ENCODE measurements at regions not wholly inside any gene's neighbourhood (a gene's known extent, or its start where the extent isn't known, plus 50 kb on each side); places are given as distances from the start of the nearest gene placed in this dataset.

DNA sequence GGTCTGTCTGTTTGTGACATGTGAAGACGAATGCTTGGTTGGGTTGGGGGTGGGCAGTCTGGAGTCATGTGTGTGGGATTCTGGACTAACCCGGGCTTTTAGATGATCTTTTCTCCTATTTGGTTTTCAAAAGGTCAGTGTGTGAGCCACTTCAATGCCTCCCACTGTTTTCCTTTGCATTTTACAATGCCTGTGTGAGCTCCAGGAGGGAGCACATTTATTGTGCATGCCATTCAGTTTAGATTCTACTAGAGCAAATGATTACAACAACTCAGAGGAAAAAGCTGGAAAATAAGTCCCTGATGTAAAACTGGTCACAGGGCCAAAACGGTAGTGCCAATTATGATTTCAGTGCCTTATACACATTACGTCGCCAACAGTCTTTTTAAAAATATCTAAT lies 90.9 kb downstream of the LYPLAL1 start:
- TF ChIP-seq RAD21 (IDR thresholded peaks at IDR 0.05; ENCODE audit: low read depth) (no peak), ZNF274 (IDR thresholded peaks at IDR 0.05; ENCODE audit: low read depth, low read length) (no peak), SIN3A (IDR thresholded peaks at IDR 0.05; ENCODE audit: low read depth) (no peak), EZH2 (IDR thresholded peaks at IDR 0.05) (no peak), ELF1 (IDR thresholded peaks at IDR 0.05; ENCODE audit: borderline replicate concordance, low read depth) (no peak), POLR2A (IDR thresholded peaks at IDR 0.05; ENCODE audit: borderline replicate concordance, extremely low read depth, insufficient read depth, insufficient read length) (no peak), TCF7L2 (IDR thresholded peaks at IDR 0.05; ENCODE audit: borderline replicate concordance, extremely low read depth, insufficient read depth, insufficient read length) (no peak), POLR2AphosphoS5 (IDR thresholded peaks at IDR 0.05; ENCODE audit: low read depth, low read length) (no peak), SP1 (IDR thresholded peaks at IDR 0.05; ENCODE audit: low read depth) (no peak), JUND (IDR thresholded peaks at IDR 0.05) (no peak)
- TF ChIP-seq, protein P1, sequence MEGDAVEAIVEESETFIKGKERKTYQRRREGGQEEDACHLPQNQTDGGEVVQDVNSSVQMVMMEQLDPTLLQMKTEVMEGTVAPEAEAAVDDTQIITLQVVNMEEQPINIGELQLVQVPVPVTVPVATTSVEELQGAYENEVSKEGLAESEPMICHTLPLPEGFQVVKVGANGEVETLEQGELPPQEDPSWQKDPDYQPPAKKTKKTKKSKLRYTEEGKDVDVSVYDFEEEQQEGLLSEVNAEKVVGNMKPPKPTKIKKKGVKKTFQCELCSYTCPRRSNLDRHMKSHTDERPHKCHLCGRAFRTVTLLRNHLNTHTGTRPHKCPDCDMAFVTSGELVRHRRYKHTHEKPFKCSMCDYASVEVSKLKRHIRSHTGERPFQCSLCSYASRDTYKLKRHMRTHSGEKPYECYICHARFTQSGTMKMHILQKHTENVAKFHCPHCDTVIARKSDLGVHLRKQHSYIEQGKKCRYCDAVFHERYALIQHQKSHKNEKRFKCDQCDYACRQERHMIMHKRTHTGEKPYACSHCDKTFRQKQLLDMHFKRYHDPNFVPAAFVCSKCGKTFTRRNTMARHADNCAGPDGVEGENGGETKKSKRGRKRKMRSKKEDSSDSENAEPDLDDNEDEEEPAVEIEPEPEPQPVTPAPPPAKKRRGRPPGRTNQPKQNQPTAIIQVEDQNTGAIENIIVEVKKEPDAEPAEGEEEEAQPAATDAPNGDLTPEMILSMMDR (IDR thresholded peaks at IDR 0.05 in 2 of 3, conservative IDR thresholded peaks at IDR 0.05 in 1 of 3; ENCODE audit: borderline replicate concordance in 1 of 3, insufficient read depth in 1 of 3, low read depth in 2 of 3, low read length in 2 of 3) = no peak

Data from HCT116 (cell line).